ENCODE measurements at regions not wholly inside any gene's neighbourhood (a gene's known extent, or its start where the extent isn't known, plus 50 kb on each side); places are given as distances from the start of the nearest gene placed in this dataset.
"Not testable (repeated sequence)": the region's sequence is repeated elsewhere in the genome, so short reads cannot be mapped to it uniquely, and the experiment has no call there.

DNA sequence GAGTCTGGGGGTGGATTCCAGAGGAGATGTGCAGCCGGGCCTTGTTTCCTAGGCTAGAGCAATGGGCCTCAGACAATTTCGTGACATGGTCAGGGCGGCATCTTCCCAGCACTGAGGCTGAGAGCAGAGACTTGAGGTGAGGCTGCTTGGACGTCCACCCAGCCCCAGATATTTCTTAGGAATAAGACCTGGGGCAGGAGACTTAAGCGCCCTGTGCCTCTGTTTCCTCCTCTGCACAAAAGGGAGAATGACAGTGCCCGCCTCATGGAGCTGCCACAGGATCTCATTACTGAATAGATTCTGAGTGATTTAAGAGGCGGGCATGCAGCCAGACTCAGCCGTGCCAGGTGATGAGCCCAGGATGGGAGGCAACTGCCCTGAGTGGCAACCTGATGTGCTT lies 297.9 kb upstream of the SFSWAP start:
- H3K36me3 Mint-ChIP-seq (ENCODE audit: low read depth): no peaks in the 10 kb centered on the region
- peaks cover 5% of the 10 kb centered on the region for H3K4me1 Mint-ChIP-seq
- no peaks in the 10 kb centered on the region for H3K9me3 Mint-ChIP-seq
- H3K27ac Mint-ChIP-seq: no peak overlapping the region
- no peak overlapping the region for H3K4me3 Mint-ChIP-seq
- peaks cover 31% of the 10 kb centered on the region for H3K27me3 Mint-ChIP-seq (ENCODE audit: low read depth)
- TF ChIP-seq, protein P1, sequence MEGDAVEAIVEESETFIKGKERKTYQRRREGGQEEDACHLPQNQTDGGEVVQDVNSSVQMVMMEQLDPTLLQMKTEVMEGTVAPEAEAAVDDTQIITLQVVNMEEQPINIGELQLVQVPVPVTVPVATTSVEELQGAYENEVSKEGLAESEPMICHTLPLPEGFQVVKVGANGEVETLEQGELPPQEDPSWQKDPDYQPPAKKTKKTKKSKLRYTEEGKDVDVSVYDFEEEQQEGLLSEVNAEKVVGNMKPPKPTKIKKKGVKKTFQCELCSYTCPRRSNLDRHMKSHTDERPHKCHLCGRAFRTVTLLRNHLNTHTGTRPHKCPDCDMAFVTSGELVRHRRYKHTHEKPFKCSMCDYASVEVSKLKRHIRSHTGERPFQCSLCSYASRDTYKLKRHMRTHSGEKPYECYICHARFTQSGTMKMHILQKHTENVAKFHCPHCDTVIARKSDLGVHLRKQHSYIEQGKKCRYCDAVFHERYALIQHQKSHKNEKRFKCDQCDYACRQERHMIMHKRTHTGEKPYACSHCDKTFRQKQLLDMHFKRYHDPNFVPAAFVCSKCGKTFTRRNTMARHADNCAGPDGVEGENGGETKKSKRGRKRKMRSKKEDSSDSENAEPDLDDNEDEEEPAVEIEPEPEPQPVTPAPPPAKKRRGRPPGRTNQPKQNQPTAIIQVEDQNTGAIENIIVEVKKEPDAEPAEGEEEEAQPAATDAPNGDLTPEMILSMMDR (IDR thresholded peaks at IDR 0.05; ENCODE audit: unreplicated experiment in 3 of 3): no peak

- Mint-ChIP-seq H3K27me3 (ENCODE audit: low read depth) (peaks cover 31% of the 10 kb centered on the region), H3K36me3 (ENCODE audit: low read depth) (no peaks in the 10 kb centered on the region), H3K9me3 (no peaks in the 10 kb centered on the region), H3K4me1 (peaks cover 5% of the 10 kb centered on the region), H3K4me3 (no peak overlapping the region), H3K27ac (no peak overlapping the region)
- TF ChIP-seq, protein P1 (IDR thresholded peaks at IDR 0.05; ENCODE audit: unreplicated experiment in 3 of 3): no peak
These were observed 297.4 kb upstream of the SFSWAP start for GRCh38 chr12:131413471-131413870.

- H3K4me3 Mint-ChIP-seq, H3K4me1 Mint-ChIP-seq: not testable (repeated sequence)
These were observed 296.6 kb upstream of the SFSWAP start for GRCh38 chr12:131414155-131414922.

GRCh38 chr12:131415781-131416180 lies 295.1 kb upstream of the SFSWAP start:
- H3K27me3 Mint-ChIP-seq (ENCODE audit: low read depth): peaks cover 32% of the 10 kb centered on the region
- no peaks in the 10 kb centered on the region for H3K36me3 Mint-ChIP-seq (ENCODE audit: low read depth)
- H3K4me1 Mint-ChIP-seq: peaks cover 5% of the 10 kb centered on the region
- no peak overlapping the region for H3K4me3 Mint-ChIP-seq
- no peaks in the 10 kb centered on the region for H3K9me3 Mint-ChIP-seq
- H3K27ac Mint-ChIP-seq: no peak overlapping the region
- TF ChIP-seq, protein P1 (IDR thresholded peaks at IDR 0.05; ENCODE audit: unreplicated experiment in 3 of 3): no peak

More at GRCh38 chr12:131414155-131414922, 296.6 kb upstream of the SFSWAP start:
- not testable (repeated sequence) for H3K9me3 Mint-ChIP-seq; H3K36me3 Mint-ChIP-seq (ENCODE audit: low read depth); H3K27ac Mint-ChIP-seq
- H3K27me3 Mint-ChIP-seq (ENCODE audit: low read depth): peaks cover 36% of the 10 kb centered on the region

DNA sequence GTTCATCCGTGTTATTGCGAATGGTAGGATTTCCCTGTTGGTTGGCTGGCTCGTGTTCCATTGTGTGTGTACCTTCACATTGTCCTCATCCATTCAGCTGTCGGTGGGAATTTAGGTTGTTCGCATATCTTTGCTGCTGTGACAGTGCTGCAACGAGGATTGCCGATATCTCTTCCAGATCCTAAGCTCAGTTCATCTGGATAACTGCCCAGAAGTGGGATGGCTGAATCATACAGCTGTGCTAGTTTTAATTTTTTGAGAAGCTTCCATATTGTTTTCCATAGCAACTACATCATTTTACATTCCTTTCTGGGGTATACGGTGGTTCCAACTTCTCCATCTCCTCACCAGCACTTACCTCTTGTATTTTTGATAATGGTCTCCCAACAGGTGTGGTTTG lies 292.8 kb upstream of the SFSWAP start:
- TF ChIP-seq, protein P1 (IDR thresholded peaks at IDR 0.05; ENCODE audit: unreplicated experiment in 3 of 3): no peak
- Mint-ChIP-seq H3K27me3 (ENCODE audit: low read depth) (peaks cover 23% of the 10 kb centered on the region), H3K27ac (no peak overlapping the region), H3K4me3 (no peak overlapping the region), H3K36me3 (ENCODE audit: low read depth) (no peaks in the 10 kb centered on the region), H3K9me3 (peaks cover 8% of the 10 kb centered on the region), H3K4me1 (peaks cover 7% of the 10 kb centered on the region)

GRCh38 chr12:131418884-131419283 lies 292.0 kb upstream of the SFSWAP start:
- H3K9me3 Mint-ChIP-seq: peaks cover 12% of the 10 kb centered on the region
- H3K36me3 Mint-ChIP-seq (ENCODE audit: low read depth): peaks cover 4% of the 10 kb centered on the region
- TF ChIP-seq, protein P1 (IDR thresholded peaks at IDR 0.05; ENCODE audit: unreplicated experiment in 3 of 3): no peak
- H3K4me3 Mint-ChIP-seq: no peak overlapping the region
- H3K27me3 Mint-ChIP-seq (ENCODE audit: low read depth): peaks cover 25% of the 10 kb centered on the region
- H3K27ac Mint-ChIP-seq: no peak overlapping the region
- peaks cover 7% of the 10 kb centered on the region for H3K4me1 Mint-ChIP-seq
